NCI-H446 treated with DMSO at 0.1 percent for 48 hours (cell line): ENCODE measurements at regions not wholly inside any gene's neighbourhood (a gene's known extent, or its start where the extent isn't known, plus 50 kb on each side); places are given as distances from the start of the nearest gene placed in this dataset.
A peak's percentile ranks its signal among the peaks of the same experiment; 100 is the strongest.
"Not testable (repeated sequence)": the region's sequence is repeated elsewhere in the genome, so short reads cannot be mapped to it uniquely, and the experiment has no call there.

Source experiments
- DNase-seq: peaks from one replicate; lab custom pipeline; 2025; lab: John Stamatoyannopoulos, UW

DNA sequence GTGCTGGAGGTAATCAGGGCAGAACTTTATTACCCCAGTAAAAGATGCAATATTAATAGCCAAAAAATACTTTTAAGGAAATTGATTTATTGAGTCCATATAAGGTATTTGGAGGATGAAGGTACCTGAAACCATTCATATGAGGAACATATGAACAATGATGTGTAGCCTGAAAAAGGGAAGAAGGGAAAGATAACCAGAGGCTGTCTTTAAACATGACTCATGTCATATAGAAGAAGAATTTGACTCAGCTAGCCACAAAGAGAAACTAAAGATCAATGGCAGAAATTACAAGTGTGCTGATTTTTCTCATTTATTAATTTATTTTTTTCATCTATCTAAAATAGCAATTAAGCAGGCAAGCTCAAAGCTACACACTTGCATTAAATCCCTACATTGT, 136.2 kb upstream of the DUSP10 start:
- DNase-seq: no peak

DNA sequence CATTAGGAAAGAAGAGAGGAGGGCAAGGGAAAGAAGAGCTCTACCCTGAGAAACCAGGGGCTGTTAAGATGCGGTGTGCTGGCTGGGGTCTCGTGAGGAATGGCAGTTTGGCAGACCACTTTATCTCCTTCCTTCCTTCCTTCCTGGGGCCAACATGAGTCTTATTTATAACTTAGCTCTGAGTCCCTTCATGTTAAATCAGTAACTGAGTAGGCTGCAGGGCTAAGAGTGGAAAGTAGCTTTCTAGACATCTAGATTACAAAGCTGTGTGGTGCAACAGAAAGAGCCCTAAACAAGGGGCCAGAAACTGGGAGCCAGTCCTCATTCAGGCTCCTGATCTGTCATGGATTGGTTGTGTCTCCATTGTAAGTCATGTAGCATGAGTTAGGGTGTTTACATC, 135.4 kb upstream of the DUSP10 start:
- no peak for DNase-seq

DNA sequence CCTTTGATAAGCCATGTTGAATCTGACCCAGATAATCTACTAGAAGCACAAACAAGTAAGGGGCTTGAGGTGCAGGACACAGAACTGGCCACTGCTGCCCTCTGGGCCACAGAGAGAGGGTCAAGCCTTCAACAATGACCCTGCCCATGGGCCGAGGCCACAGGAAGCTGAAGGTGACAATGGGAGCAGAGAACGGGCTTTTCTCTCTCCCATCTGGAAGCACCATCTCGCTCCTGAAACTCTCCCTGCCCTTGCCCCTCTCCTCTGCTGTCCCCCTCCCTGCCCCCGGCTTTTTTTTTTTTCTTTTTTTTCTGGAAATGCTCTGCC, 133.1 kb upstream of the DUSP10 start:
- no peak for DNase-seq

DNA sequence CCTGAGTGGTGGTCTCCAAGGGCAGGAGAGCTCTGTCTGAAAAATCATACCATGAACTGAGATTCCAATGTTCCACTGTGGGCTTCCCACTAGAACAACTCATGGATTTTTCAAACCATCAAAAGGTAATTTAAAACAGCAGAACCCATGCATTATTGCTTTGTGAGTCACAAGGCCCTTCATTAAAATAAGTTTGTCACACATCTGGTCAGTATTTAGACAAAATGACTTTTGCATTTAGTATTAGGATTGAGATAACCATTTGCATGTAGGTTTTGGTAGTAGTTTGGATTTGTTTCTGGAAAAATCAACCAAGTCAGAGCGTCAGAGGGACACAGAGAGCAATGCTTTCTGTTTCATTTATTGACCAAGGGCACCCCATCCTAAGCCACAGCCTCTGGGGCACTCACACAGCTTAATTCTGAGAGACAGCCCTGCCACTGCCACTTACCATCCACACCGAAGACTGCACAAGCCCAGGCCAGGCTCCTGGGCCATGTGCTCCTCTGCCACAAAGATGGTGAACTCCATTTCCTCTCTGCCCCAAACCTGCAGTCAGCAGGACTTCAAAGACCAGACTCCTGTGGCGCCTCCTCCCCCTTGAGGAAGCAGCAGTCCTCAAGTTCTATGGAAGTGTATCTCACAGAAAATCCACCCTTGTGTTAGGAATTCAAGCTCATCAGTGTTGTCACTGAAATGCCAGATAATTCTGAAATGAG, 132.6 kb upstream of the DUSP10 start:
- DNase-seq: no peak

DNA sequence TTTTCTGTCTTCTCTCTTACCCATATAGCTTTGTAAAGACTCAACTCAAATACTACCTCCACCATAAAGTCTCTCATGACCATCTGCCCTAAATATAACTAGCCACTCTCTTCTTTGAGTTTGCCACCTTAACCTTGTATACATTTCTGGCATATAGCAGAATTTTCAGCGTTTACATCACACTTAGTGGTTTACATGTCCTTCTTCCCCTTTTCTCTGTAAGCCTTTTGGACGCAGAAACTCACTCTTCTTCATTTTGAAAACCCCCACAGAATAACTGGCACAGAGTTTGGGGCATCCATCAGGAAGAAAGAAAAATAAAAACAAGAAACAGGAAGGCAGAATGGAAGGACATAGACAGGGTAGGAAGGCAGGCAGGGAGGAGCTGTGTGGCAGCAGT, 131.8 kb upstream of the DUSP10 start:
- no peak for DNase-seq

DNA sequence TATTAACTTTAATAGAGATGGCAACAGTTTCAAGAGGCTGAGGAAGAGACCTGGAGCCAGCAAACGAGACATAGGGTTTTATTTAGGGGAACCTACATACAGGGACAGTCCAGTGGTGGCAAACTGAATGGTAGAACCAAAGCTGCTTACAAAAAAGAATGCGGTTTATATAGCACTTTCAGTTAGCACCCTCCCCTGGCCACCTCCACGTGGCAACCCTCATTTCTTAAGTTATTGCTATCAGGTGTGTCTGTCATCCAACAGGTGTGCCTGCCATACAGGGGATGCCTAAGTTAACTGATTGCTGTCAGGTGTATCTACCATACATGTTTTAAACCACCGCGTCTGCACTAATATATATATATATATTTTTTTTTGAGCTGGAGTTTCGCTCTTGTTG, 129.2 kb upstream of the DUSP10 start:
- no peak for DNase-seq

DNA sequence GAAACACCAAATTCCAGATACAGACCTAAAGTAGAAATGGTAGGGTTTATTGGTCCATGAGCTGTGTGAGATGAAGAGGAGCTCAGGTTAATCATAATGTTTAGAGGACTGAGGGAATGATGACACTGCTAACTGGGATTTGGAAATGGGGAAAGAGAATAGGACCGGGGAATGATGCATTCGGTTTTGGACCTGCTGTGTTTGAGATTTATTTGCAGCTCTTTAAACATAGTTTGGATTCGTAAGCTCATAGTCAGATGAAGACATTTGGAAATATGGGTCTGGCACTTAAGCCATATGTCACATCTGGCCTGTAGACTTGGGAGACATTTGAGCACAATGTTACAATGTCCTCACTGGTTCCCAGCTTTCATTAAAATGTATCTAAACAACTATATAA, 127.9 kb upstream of the DUSP10 start:
- DNase-seq: no peak

DNA sequence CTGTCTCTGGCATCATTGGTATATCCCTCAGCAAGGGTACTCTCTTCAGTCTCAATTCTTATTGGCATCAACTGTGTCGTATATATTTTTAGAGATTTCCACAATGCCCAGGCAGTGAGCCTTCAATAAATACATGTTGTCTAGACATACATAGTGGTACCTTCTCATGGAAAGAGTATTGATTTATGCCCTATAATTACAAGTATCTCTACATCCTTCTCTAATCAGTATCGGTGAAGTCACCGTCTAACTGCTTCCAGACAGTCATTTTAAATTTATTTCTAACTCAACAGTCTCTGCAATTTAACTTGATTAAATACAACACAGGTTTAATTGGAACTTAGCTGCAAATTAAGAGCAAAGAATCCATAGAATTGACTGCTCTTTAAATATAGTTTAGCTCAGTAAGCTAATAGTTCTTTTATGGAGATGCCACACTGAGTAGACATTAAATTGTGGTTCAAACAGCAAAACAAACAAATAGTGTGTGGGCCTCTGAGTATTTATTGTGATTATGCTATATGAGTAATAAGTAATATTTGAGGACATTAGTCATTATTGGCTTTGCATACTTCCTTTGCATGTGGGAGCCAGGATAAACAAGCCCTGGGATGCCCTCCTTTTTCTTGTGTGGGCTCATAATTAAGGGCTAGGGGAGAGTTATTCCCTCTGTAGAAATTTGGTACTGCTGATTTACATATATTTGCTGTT, 126.9 kb upstream of the DUSP10 start:
- DNase-seq: peak; percentile 28

DNA sequence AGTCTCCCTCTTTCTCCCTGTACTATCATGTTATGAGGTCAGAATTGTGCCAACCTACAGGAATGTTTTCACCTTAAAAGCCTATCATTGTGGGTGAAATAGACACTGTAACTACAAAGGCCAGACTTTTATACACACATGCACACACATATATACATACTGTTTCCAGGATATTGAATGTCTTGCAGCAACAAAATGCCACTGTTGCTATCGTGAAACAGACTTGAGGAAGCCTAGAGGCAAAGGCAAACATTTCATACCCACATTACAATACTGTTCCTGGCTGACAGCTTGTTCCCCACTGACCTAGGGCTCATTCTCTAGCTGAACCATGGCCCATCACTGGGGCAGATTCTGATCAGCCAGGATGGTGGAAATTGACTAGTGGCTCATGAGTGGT, 125.1 kb upstream of the DUSP10 start:
- DNase-seq: no peak

DNA sequence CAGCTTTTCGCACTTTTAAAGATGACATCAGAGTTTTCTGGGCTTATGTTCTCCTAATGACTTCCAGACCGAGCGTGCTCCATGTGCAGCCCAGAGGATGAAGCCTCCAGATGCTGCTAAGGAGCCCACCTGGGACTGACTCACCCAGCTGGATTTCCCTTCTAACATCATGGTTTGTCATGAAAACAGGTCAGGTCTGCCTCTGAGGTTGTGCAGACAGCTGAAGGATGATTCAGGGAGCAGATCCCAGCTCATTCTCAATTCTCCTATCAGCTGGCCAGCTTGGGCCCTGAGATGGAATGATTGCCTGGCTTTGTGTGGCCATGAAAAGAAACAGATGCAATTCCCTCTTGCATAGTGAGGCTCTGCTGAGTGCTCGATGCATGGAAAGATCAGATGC, 123.9 kb upstream of the DUSP10 start:
- DNase-seq: no peak

DNA sequence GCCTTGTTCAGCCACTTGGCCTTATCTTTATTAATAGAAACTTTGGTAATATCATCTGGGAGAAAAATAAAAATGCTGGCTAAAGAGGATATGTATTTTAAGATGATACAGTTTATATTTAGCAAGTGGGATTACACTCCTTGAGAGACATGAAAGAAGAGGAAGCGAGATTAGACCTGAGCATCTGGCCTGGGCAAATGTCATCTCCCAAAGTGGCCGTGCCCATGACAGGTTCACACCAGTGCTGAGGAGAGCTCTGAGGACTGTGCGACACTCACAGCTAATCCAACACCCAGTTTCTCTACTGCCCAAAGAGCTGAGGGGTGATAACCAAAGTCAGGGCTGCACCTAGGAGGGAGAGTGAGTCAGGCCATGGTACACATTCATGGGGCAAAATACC, 121.7 kb upstream of the DUSP10 start:
- no peak for DNase-seq

DNA sequence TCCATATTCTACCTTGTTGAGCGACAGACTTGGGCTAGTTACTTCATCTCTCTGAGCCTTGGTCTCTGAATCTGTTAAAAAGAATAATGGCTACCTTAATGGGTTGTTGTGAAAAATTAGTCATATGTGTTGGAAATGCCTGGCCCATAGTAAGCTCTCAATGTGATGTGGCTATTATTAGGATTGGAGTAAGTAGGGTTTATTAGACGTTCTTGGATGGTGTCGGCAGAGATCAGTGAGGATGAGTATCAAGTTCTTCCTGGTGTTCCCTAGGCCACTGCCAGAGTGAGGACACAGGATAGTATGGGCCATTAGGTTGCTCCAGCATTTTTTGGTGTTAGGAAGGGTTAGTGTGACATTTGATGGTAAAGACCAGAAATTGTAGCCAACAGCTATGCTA, 121.1 kb upstream of the DUSP10 start:
- no peak for DNase-seq

DNA sequence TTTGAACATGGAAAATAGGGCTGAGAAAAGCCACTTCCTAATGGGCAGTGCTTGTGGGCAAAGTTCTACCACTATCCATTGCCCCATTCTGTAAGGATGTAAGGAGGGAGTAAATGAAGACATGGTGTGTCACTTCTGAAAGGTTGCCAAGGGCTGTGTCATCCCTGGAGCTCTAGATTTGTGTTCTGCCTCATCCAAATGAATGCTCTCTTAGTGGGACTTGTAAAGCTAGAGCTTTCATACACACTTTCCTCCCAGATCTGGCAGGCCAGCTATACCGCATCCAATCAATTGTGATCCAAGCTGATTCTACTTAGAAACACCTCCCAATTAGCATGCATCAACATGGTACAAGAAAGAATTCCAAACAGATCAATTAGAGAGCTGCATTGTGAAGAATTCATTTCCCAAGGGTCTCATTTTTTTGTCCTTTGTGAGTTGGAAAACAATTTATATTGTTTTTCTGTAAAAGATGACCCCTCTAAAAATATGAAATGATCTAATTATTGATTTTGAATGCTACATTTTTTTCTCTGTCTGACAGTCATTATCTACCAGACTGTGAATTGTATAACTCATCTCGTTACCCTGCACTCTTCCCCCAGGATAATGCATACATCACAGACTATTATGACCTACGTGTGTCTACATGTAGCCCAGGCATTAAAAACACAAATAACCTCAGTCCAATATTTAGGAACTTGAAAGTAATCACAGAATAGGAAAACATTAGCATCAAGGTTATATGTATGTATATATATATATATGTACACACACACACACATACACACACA, 117.1 kb upstream of the DUSP10 start:
- DNase-seq: peak; percentile 22

DNA sequence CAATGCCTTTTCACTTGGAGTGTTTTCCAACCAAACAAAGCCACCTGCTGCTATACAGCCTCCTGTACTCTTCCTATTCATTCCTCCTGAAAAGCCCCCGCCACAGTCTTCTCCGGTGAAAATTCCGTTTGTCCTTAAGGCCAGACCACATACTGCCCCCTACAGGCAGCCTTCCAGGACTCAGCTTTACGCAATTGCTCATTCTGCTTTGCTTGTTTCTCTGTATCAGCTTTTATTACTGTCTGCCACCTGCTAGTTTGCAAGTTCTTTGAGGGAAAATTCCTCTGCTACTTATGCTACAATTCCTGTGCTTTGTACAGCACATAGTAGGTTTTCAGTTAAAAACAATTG, 115.2 kb upstream of the DUSP10 start:
- not testable (repeated sequence) for DNase-seq

DNA sequence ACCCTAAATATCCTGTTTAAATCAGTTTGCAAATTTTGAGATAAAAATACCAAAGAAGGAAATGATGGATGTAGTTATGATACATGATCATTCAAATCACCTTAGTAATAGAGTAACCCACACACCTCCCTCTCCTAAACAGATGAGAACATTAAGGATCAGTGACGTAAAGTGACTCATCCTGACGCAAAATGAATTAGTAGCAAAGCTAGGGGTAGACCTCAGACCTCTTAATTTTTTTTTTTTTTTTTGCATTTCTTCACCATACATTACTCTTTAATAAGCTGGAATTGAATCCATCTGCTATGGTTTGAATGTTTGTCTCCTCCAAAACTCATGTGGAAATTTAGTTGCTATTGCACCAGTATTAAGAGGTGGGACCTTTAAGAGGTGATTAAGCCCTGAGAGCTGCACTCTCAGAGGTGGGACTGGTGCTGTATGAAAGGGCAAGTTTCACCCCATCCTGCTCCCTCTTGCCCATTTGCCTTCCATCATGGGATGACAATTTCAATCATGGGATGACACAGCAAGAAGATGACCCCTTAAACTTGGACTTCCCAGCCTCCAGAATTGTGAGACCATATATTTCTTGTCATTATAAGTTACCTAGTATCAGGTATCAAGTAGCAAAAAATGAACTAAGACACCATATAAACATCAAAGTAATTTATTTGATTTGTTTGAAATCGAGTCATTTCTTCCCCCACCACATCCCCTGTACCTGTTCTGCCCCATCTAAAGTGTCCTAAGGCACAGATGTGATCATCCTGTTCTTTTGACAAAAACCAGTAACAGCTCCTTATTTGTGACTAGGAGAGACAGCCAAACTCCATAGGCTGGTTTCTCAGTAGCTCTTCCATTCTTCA, 114.6 kb upstream of the DUSP10 start:
- DNase-seq: no peak

DNA sequence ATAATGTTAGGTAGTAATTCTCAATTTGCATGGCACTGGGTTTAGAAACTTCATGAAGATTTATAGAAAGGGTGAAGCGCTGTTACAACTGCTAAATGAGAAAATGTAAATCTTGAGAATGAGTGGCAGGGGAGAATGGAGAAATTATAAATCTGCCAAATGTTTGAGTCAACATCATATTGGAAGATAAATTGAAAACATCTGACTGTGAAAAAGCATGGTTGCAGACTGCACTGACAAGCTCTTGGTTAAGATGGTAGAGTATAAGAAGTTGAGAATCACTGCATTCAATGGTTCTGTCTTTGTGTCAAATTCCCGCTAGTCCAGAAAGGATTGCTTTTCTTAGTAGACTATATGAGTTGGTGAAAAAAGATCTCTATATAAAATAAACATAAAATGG, 113.3 kb upstream of the DUSP10 start:
- DNase-seq: no peak

DNA sequence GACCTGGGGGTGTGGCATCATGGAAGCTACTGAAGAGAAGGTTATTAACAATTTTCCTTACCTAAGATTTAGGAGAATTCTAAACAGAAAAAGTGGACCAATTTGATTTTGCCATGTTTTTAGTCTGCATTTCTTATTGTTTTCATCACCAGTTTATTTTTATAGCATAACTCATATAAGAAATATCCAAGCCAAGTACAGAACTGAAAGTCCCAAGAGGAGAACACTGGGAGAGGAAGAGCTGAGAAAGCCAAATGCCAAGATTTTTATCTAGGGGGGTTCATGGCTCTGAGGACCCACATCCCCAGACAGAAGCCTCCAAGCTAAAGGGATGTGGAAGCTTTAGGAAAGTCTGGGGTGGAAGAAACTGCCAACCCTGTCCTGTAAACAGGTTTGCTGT, 109.4 kb upstream of the DUSP10 start:
- no peak for DNase-seq

DNA sequence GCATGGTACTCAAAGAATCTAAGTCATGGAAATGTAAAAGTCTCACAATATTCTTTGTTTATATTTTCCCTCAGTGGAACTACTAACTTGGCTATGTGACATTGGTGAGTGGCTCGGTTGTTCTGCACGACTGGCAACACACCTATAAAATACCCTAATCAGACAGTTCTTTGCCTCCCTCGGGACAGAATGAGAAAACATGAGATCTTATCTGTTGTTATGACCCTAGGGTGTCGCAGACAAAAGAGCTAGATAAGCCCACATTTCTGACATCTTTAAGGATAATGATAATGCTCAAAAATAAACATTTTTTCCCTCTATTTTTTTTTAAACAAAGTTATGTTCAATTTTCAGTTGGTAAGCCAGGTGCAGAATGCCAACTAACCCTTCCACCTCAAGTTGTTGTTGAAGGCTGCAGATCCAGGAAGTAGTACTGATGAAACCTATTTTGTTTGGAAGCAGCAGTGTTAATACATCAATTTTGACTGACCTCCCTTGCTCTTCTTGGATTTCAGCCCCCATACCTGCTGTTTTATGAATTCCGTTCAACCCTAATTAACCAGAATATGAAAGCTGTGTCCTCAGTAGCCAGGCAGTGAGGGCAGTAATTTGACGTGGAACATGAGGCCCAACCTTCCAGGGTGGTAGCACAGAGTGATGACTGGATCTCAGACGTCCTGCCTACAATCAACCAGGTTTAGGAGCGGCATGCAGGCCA, 108.7 kb upstream of the DUSP10 start:
- DNase-seq: no peak

DNA sequence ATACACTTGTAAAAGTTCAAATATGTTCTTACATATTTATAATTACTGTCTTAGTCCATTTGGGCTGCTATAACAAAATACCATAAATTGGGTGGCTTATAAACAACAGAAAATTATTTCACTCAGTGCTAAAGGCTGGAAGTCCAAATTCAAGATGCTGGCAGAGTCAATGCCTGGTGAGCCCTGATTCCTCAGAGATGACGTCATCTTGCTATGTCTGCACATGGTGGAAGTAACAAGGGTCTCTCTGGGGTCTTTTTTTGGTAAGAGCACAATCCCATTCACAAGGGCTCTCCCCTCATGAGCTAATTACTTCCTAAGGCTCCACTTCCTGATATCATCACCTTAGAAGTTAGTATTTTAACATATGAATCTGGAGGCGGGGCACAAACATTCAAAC, 108.0 kb upstream of the DUSP10 start:
- DNase-seq: no peak

DNA sequence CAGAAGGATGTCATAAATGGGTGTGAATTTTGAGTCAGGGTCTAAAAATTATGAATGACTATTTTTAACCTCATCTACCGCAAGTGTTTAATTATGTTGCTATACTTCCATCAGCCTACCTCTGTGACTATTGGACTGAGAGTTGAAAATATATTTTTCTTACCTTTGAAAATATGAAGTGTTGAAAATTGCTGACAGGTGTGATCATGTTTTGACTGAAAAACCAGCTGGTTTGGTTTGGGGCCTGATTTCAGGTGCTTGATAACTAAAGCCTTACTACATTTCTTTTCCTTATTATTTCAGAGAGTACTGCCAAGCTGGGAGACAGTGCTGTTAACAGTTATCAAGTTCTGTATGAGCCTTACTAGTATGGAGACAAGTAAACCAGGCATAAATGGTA, 107.2 kb upstream of the DUSP10 start:
- no peak for DNase-seq

DNA sequence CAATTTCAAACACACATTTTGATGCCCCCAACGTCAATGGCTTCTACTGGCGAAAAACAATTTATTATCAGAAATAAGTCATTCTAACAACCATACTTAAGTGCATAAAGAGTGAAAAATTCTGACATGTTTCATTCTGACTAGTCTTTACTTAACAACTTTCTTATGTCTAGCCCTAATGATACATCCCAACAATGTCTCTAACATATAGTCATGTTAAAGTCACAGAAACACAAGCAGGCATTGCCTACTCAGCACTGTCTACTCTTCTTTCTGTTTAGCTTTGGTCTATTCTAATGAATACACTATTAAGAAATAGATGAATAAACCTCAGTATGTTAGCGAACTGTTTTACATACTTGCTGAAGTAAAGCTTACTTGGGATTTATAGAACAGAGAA, 105.8 kb upstream of the DUSP10 start:
- DNase-seq: no peak
